Skeletal muscle cell (primary cell): ENCODE measurements at regions not wholly inside any gene's neighbourhood (a gene's known extent, or its start where the extent isn't known, plus 50 kb on each side); places are given as distances from the start of the nearest gene placed in this dataset.
A peak's percentile ranks its signal among the peaks of the same experiment; 100 is the strongest.

ENCODE experiments used
- DNase-seq: peaks from one replicate; pipeline ENCODE4 v3.0.0-alpha.2; 2010; ENCODE audit warnings: low read depth
- H3K4me3 ChIP-seq: 2 replicates; pipeline ENCODE4 v1.5.1; 2011; ENCODE audit warnings: low read depth, mild to moderate bottlenecking, control low read depth, low read length, moderate library complexity

- no peak for DNase-seq
- no peak overlapping the region for H3K4me3 ChIP-seq
Measured at GRCh38 chr10:21022821-21023220, 125.7 kb upstream of the NEBL start.

- no peak overlapping the region for H3K4me3 ChIP-seq
- no peak for DNase-seq
Measured at GRCh38 chr10:21021843-21022594, 124.9 kb upstream of the NEBL start.

- H3K4me3 ChIP-seq: no peak overlapping the region
- no peak for DNase-seq
Measured at GRCh38 chr10:21021231-21021630, 124.1 kb upstream of the NEBL start.

GRCh38 chr10:21020545-21020944, 123.4 kb upstream of the NEBL start:
- DNase-seq: no peak

GRCh38 chr10:21019436-21019835, 122.3 kb upstream of the NEBL start:
- DNase-seq: no peak
- no peak overlapping the region for H3K4me3 ChIP-seq

More at GRCh38 chr10:21020545-21020944, 123.4 kb upstream of the NEBL start:
- H3K4me3 ChIP-seq: no peak overlapping the region

GRCh38 chr10:21015851-21016250, 118.7 kb upstream of the NEBL start:
- DNase-seq: no peak
- no peak overlapping the region for H3K4me3 ChIP-seq

- no peak overlapping the region for H3K4me3 ChIP-seq
- DNase-seq: no peak
Measured at GRCh38 chr10:21014141-21014540, 117.0 kb upstream of the NEBL start.

GRCh38 chr10:21011433-21012018, 114.4 kb upstream of the NEBL start:
- no peak overlapping the region for H3K4me3 ChIP-seq
- DNase-seq: no peak

- no peak for DNase-seq
- H3K4me3 ChIP-seq: no peak overlapping the region
Measured at GRCh38 chr10:21010615-21011014, 113.5 kb upstream of the NEBL start.

- no peak overlapping the region for H3K4me3 ChIP-seq
- DNase-seq: no peak
Measured at GRCh38 chr10:21003240-21003822, 106.2 kb upstream of the NEBL start.

GRCh38 chr10:21002091-21002878, 105.2 kb upstream of the NEBL start:
- peak; percentile 79 for DNase-seq
- H3K4me3 ChIP-seq: no peak overlapping the region

- no peak for DNase-seq
- H3K4me3 ChIP-seq: no peak overlapping the region
Measured at GRCh38 chr10:20999699-21000098, 102.6 kb upstream of the NEBL start.

- H3K4me3 ChIP-seq: no peak overlapping the region
- DNase-seq: no peak
Measured at GRCh38 chr10:20998036-20998435, 100.9 kb upstream of the NEBL start.

- no peak for DNase-seq
- H3K4me3 ChIP-seq: no peak overlapping the region
Measured at GRCh38 chr10:20995123-20995987, 98.2 kb upstream of the NEBL start.

GRCh38 chr10:20993830-20994527, 96.9 kb upstream of the NEBL start:
- H3K4me3 ChIP-seq: no peak overlapping the region
- DNase-seq: no peak

- DNase-seq: no peak
- no peak overlapping the region for H3K4me3 ChIP-seq
Measured at GRCh38 chr10:20993389-20993788, 96.3 kb upstream of the NEBL start.

GRCh38 chr10:20991526-20991925, 94.4 kb upstream of the NEBL start:
- no peak overlapping the region for H3K4me3 ChIP-seq
- no peak for DNase-seq

- DNase-seq: no peak
- H3K4me3 ChIP-seq: no peak overlapping the region
Measured at GRCh38 chr10:20990604-20991003, 93.5 kb upstream of the NEBL start.
